Activated CD8-positive, alpha-beta memory T cell treated with anti-CD3 and anti-CD28 coated beads, Interleukin-2, amount 10 ng/mL, durations not matched to agents 7 days and 5 days (primary cell): ENCODE measurements at regions not wholly inside any gene's neighbourhood (a gene's known extent, or its start where the extent isn't known, plus 50 kb on each side); places are given as distances from the start of the nearest gene placed in this dataset.
"Not testable (repeated sequence)": the region's sequence is repeated elsewhere in the genome, so short reads cannot be mapped to it uniquely, and the experiment has no call there.

Source experiments
- ATAC-seq: fragments of 150-1000 bp; cut with Tn5 transposase; one replicate; pipeline ENCODE4 v1.10.0; 2021; ENCODE audit warnings: moderate library complexity
- CTCF ChIA-PET: fragments of 350-600 bp; sonication (Branson Sonifier 250); formaldehyde crosslinking; loops from one replicate; lab custom pipeline; 2021; ENCODE audit warnings: antibody characterized with exemption; lab: Charles Lee
- DNase-seq: peaks from one replicate; pipeline ENCODE4 v3.0.0-alpha.2; 2020
- H3K27ac Mint-ChIP-seq: one replicate; pipeline ENCODE4 v1.8.0; 2021; ENCODE audit warnings: mild to moderate bottlenecking, mixed read lengths
- H3K27me3 Mint-ChIP-seq: one replicate; pipeline ENCODE4 v1.8.0; 2021; ENCODE audit warnings: mixed read lengths
- H3K36me3 Mint-ChIP-seq: one replicate; pipeline ENCODE4 v1.8.0; 2021; ENCODE audit warnings: mild to moderate bottlenecking, mixed read lengths
- H3K4me1 Mint-ChIP-seq: one replicate; pipeline ENCODE4 v1.8.0; 2021; ENCODE audit warnings: mixed read lengths
- H3K4me3 Mint-ChIP-seq: one replicate; pipeline ENCODE4 v1.8.0; 2021; ENCODE audit warnings: mild to moderate bottlenecking, moderate library complexity, mixed read lengths
- H3K9me3 Mint-ChIP-seq: one replicate; pipeline ENCODE4 v1.8.0; 2022; ENCODE audit warnings: low read depth, mixed read lengths

DNA sequence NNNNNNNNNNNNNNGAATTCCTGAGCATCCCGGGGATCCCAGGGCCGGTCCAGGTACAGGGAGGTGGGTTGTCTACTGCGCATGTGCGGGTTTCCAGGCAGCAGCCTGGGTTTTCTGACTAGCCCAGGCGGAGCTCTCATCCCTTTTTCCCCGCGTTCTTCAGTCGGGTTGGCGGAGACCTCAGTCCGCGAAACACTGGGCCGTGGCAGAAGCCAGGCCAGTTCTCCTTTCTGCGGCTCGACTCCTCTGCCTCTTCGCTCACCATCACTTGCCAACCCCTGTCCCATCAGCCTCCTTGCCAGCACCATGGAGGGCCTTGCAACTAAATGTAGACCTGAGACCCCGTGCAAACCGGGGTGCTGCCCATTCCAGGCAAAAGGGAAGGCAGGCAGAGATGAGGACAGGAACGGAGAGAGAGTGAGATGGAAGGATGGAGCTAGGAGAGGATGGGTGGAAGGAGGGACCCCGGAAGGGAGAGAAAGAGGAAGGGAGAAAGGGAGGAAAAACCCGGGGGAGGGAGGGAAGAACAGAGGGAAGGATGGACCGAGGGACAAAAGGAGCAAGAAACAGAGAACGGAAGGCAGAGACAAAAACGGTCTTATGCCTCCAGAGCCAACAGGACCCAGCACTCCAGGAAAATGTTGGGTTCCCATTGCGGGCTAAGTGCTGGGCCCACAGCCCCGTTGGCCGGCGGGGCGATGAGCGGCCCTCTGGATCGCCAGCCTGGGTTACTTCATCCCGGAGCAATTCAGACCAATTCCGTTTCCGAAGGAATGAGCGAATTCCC is 445.4 kb upstream of the DEFB115 start:
- CTCF ChIA-PET = no interaction called here
- Mint-ChIP-seq H3K36me3 (peaks cover 6% of the 10 kb centered on the region), H3K27ac (no peak overlapping the region), H3K4me3 (no peak overlapping the region), H3K9me3 (peaks cover 14% of the 10 kb centered on the region), H3K27me3 (peaks cover 7% of the 10 kb centered on the region), H3K4me1 (no peaks in the 10 kb centered on the region)
- no peak for ATAC-seq
- DNase-seq = peak; percentile 46

DNA sequence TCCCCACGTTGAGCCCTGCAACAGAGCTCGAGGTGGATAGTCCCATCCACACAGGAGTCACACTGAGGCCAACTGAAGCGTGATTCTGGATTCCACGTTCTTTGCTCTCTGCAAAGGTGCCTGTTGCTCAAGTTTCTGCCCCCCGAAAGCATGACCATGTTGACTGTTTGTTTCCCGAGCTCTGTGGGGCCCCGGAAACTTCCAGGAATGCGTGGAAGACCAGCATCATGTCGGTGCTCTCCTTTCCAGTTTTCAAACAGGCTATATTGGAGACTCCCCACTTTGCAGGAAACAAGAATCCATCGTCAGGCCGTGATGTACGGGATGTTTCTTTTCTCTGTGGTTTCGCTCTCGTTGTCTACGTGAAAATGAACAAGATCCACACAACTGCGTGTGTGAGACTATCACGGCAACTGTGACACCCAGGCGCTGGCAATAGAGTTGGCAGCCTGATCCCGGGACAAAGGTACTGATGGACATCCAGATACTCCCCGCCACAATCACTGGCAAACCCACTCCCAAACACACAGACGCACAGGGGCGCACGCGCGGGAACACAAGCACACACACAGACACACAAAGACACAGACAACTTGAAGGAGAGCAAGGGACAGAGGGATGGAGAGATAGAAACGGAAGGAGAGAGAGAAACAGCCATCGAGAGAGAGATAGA is 444.6 kb upstream of the DEFB115 start:
- Mint-ChIP-seq H3K9me3 (peaks cover 14% of the 10 kb centered on the region), H3K4me3 (no peak overlapping the region), H3K27me3 (peaks cover 7% of the 10 kb centered on the region), H3K4me1 (no peaks in the 10 kb centered on the region), H3K36me3 (peaks cover 6% of the 10 kb centered on the region), H3K27ac (no peak overlapping the region)
- CTCF ChIA-PET = no interaction called here
- no peak for DNase-seq
- no peak for ATAC-seq

DNA sequence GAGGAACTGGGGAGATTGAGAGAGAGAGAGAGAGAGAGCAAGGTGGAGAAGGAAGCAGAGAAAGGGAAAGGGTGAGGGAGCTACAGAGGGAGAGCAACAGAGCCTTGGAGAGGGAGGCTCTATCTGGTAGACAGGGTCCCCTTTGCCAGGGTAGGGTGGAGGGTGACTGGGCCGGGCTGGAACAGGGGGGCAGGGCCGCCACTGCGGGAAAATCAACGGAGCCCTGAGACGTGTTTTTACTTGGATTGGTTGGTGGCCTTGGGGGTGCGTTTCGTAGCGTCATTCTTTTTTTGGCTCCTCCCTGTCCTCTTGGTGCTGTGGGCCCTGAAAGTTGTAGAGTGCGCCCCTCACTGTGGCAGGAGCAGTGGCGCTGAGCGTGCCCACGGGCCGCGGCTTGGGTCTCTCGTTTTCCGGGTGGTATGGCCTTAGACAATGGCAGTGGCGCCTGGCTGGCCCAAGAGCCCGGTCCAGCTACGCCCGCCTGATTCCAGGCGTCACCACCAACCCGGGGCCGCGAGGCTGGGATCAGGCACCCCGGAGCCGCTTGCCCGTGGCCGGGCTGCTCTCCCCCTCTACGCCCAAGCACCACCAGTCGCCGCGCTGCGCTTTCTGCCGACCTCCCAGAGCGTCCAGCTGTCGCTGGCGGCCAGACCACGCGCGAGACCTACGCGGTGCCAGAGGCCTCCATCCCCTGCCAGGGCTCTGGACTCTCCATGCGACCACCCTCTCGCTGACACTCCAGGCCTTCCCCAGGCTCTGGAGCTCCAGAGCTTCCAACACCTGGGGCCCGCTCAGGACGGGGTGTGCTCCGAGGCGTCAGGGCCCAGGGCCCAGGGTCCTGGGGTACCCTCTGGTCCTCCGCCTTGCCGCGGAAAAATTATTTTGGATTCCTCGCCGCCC is 443.8 kb upstream of the DEFB115 start:
- H3K4me3 Mint-ChIP-seq, H3K4me1 Mint-ChIP-seq, H3K27me3 Mint-ChIP-seq, H3K36me3 Mint-ChIP-seq, ATAC-seq, H3K27ac Mint-ChIP-seq, CTCF ChIA-PET: not testable (repeated sequence)
- peaks cover 14% of the 10 kb centered on the region for H3K9me3 Mint-ChIP-seq
- peak; percentile 44 for DNase-seq

DNA sequence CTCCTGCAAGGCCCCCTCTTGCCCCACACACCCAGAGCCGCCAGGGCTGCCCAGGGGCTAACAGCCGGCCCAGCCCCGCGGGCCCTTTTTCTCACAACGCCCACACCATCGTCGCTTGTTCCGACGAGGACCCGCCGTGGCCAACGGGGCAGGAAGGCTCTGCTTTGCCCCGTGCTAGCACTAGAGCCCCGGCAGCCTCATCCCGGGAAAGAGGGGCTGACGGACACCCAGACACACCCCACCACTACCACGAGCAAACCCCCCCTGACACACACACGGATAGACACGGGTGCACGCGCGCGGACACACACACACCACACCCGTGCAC is 443.2 kb upstream of the DEFB115 start:
- ATAC-seq, H3K36me3 Mint-ChIP-seq, CTCF ChIA-PET, H3K27ac Mint-ChIP-seq, DNase-seq, H3K4me3 Mint-ChIP-seq, H3K27me3 Mint-ChIP-seq, H3K4me1 Mint-ChIP-seq: not testable (repeated sequence)
- peaks cover 14% of the 10 kb centered on the region for H3K9me3 Mint-ChIP-seq

DNA sequence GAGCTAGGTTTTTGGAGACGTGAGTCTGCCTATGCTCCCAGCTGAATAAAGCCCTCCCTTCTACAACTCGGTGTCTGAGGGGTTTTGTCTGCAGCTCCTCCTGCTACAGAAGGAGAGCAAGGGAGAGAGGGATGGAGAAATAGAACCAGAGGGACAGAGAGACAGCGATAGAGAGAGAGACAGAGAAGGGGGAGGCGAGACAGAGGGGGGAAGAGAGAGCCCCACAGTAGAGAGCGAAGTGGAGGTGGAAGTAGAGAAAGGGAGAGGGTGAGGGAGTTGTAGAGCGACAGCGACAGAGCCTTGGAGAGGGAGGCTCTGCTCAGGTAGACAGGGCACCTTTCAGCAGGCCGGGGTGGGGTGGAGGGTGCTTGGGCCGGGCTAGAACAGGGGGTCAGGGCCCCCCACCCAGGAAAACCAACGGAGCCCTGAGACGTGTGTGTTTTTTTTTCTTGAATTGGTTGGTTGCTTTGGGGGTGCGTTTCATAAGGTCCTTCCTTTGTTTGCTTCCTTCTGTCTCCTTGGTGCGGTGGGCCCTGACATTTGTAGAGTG is 442.4 kb upstream of the DEFB115 start:
- CTCF ChIA-PET, H3K4me3 Mint-ChIP-seq, ATAC-seq, H3K27me3 Mint-ChIP-seq, H3K4me1 Mint-ChIP-seq, H3K27ac Mint-ChIP-seq, H3K36me3 Mint-ChIP-seq, DNase-seq: not testable (repeated sequence)
- H3K9me3 Mint-ChIP-seq = peaks cover 14% of the 10 kb centered on the region

DNA sequence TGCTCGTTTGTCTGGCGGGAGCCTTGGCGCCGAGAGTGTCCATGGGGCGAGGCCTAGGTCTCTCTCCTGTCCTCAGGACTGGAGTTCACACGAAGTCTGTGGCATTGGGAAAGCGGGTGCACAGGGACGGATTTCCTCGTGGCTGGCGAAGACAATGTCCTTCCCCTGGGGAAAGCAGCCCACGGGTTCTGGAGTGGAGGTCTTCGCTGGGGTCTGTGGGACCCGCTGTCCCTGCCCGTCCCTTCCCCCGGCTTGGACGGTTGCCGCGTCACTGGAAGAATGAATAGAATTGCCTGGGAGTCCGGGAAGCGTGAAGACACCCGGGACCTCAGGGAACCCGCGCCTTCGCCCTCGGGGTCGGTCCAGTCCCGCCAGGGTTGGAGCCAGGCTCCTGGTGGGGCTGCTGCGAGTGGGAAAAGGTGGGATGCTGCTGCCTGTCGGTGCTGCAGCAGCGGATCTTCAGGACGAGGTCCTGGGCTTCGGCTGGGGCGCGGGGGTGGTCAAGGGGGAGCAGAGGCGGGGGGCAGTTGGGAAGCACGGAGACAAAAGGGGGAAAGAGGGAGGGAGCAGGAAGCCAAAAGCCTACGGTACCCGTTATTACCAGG is 441.8 kb upstream of the DEFB115 start:
- Mint-ChIP-seq H3K4me1 (no peaks in the 10 kb centered on the region), H3K36me3 (peaks cover 6% of the 10 kb centered on the region), H3K27ac (no peak overlapping the region), H3K9me3 (peaks cover 14% of the 10 kb centered on the region), H3K4me3 (no peak overlapping the region), H3K27me3 (peaks cover 7% of the 10 kb centered on the region)
- ATAC-seq (no peak), DNase-seq (no peak)
- CTCF ChIA-PET = no interaction called here

DNA sequence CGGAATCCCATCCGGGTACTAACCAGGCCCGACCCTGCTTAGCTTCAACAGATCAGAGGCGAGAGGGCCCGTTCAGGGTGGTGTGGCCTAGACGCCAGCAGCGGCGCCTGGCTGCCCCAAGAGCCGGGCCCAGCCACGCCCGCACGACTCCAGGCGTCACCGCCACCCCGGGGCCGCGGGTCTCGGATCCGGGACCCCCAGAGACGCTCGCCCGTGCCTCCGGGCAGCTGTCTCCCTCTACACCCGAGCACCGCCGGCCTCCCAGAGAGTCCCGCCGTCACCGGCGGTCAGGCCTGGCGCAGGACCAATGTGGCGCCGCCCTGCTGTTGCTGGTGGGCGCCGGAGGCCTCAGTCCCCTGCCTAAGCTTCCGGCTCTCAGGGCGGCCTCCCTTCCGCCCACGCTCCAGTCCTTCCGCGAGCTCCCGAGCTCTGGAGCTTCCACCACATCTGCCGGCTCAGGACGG is 441.2 kb upstream of the DEFB115 start:
- ATAC-seq (peak; percentile 49), DNase-seq (no peak)
- peaks cover 6% of the 10 kb centered on the region for H3K36me3 Mint-ChIP-seq
- peaks cover 7% of the 10 kb centered on the region for H3K27me3 Mint-ChIP-seq
- peaks cover 14% of the 10 kb centered on the region for H3K9me3 Mint-ChIP-seq
- CTCF ChIA-PET = no interaction called here
- H3K4me1 Mint-ChIP-seq = no peaks in the 10 kb centered on the region
- no peak overlapping the region for H3K4me3 Mint-ChIP-seq
- no peak overlapping the region for H3K27ac Mint-ChIP-seq

DNA sequence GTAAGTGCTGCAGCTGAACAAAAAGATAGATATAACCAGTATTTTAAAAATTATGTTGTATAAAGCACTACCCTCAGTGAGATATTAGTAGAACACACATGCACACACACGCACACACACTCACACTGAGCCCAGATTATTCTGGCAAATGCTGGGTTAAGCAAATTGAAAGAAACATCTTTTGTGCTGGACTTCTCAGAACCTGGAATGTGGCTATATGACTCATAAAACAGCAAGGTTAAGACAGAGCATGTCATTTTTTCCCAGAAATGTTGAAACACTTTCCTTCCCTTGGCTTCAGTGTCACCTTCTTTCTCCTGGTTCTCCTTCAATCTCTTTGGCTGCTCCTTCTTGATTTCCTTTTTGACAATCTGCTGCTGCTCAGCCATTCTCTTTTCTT is 435.8 kb upstream of the DEFB115 start:
- H3K36me3 Mint-ChIP-seq, H3K9me3 Mint-ChIP-seq, H3K27me3 Mint-ChIP-seq, CTCF ChIA-PET, H3K4me3 Mint-ChIP-seq, H3K4me1 Mint-ChIP-seq, H3K27ac Mint-ChIP-seq, ATAC-seq, DNase-seq: not testable (repeated sequence)

DNA sequence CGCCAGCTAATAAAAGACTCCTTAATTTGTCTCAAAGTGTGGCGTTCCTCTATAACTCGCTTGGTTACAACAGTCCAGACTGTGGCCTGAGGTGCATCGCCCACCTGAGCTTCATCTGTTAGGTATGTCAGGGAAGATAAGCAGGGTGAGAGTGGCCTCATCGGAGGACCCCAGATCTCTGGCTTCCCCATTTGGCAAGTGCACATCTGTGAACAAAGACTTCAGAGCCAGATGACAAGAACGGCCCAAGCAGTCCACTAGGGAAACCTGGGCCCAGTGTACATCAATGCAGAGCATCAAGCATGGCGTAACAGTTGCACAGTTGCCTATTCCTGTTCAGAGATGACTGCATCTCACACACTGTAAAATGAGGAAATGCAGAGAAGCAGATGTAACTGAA is 432.8 kb upstream of the DEFB115 start:
- DNase-seq, H3K27me3 Mint-ChIP-seq, ATAC-seq, CTCF ChIA-PET, H3K27ac Mint-ChIP-seq, H3K36me3 Mint-ChIP-seq, H3K4me1 Mint-ChIP-seq, H3K9me3 Mint-ChIP-seq, H3K4me3 Mint-ChIP-seq: not testable (repeated sequence)

DNA sequence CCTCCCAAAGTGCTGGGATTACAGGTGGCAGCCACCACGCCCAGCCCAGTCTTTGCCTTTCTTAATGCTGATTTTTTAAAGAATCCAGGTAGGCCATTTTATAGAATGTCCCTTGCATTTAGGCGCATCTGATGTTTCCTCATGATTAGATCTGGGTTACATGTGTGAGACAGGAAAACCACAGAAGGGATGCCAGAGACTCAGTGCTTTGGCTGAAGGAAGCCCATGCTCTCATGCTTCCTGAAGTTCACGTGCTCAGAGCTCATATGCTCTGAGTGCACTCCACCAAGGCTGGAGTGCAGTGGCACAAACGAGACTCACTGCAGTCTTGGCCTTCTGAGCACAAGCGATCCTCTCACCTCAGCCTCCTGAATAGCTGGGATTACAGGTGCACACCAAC is 411.5 kb upstream of the DEFB115 start:
- DNase-seq, H3K27ac Mint-ChIP-seq, H3K36me3 Mint-ChIP-seq, CTCF ChIA-PET, H3K9me3 Mint-ChIP-seq, H3K4me3 Mint-ChIP-seq, H3K27me3 Mint-ChIP-seq, H3K4me1 Mint-ChIP-seq, ATAC-seq: not testable (repeated sequence)

DNA sequence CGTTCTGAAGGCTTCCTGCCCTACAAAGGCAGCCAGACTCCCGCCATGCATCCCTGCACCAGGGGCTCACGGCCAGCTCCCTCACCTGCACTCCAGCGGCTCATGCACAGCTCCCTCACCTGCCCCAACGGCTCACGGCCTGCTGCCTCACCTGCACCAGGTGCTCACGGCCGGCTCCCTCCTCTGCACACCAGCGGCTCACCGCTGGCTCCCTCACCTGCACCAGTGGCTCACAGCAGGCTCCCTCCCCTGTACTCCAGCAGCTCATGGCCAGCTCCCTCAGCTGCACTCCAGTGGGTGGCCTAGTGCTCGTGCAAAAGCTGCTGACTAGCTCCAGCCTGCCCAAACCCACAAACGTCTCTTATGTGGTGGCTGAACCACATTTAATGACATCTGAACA is 389.2 kb upstream of the DEFB115 start:
- H3K27me3 Mint-ChIP-seq, DNase-seq, CTCF ChIA-PET, ATAC-seq, H3K4me3 Mint-ChIP-seq, H3K36me3 Mint-ChIP-seq, H3K27ac Mint-ChIP-seq, H3K4me1 Mint-ChIP-seq: not testable (repeated sequence)
- peaks cover 14% of the 10 kb centered on the region for H3K9me3 Mint-ChIP-seq

DNA sequence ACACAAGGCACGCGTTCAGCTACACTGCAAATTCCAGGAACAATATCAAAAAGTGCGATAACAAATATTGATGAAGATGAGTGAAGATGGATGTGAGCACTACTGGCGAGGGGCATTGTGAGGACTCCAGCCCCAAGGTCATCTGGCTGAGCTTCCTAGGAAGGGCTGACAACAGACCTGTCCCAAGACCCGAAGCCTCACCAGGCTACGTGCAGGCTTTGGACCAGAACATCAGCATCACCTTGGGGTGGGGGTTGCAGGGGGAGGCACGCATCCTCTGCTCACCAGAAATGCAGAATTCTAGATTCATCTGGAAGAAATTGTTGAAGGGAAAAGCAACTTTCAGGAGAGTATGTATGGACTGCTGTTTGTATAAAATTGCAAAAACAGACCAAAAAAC is 386.3 kb upstream of the DEFB115 start:
- H3K9me3 Mint-ChIP-seq = peaks cover 21% of the 10 kb centered on the region
- ATAC-seq, H3K36me3 Mint-ChIP-seq, H3K4me3 Mint-ChIP-seq, H3K27ac Mint-ChIP-seq, DNase-seq, CTCF ChIA-PET, H3K4me1 Mint-ChIP-seq, H3K27me3 Mint-ChIP-seq: not testable (repeated sequence)

DNA sequence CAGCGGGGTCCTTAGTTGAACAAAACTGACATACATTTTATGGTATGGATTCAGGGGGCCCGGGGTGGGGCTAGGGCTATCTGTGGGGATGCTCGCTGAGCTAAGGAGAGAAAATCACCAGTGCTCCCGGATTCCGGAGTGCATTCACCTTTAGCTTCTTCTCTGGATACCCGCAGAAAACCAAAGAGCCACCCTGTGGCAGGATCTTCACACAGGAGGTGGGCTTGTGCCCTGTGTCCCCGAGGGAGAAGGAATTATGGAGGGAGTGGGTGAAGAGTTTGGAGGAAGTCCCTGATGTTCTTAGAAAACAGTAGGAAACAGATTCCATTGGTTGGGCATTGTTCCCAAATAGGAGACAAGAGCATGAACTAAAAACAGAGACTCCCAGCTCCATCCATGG is 385.2 kb upstream of the DEFB115 start:
- H3K4me1 Mint-ChIP-seq, ATAC-seq, H3K27me3 Mint-ChIP-seq, H3K4me3 Mint-ChIP-seq, H3K27ac Mint-ChIP-seq, CTCF ChIA-PET, DNase-seq, H3K36me3 Mint-ChIP-seq: not testable (repeated sequence)
- peaks cover 25% of the 10 kb centered on the region for H3K9me3 Mint-ChIP-seq
